ENCODE measurements at regions not wholly inside any gene's neighbourhood (a gene's known extent, or its start where the extent isn't known, plus 50 kb on each side); places are given as distances from the start of the nearest gene placed in this dataset.

DNA sequence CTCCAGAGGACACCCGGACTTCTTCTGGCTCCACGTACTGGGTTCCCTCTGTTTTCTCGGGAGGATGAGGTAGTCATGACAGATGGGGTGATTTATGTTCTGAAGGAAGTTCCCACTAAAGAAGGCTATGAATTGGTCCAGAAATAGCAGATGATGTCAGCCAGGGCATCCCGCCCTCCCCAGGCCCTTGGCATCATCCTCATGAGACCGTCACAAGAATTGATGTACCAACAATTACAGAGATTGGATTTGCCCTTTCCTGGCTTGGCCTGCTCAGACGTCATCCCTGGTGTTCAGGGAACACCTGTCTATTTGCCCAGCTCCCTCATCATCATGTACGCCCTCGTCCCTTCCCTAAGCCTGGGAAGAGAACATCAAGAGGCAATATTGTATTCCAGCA, 102.8 kb upstream of the CCL1 start:
- no peaks in the 10 kb centered on the region for H3K27me3 ChIP-seq
- in situ Hi-C loops (cut with MboI; ENCODE audit: low sequenced_read_pairs in 4 of 4) (loop anchor here in 1 of 4 donors (25.0 kb wide), 1 partner anchor 97 kb away; no protein-coding TSS in a partner anchor), intact Hi-C loops (cut with DNase I; ENCODE audit: low total_unique reads) (no loop called here)
- TF ChIP-seq, protein P1, sequence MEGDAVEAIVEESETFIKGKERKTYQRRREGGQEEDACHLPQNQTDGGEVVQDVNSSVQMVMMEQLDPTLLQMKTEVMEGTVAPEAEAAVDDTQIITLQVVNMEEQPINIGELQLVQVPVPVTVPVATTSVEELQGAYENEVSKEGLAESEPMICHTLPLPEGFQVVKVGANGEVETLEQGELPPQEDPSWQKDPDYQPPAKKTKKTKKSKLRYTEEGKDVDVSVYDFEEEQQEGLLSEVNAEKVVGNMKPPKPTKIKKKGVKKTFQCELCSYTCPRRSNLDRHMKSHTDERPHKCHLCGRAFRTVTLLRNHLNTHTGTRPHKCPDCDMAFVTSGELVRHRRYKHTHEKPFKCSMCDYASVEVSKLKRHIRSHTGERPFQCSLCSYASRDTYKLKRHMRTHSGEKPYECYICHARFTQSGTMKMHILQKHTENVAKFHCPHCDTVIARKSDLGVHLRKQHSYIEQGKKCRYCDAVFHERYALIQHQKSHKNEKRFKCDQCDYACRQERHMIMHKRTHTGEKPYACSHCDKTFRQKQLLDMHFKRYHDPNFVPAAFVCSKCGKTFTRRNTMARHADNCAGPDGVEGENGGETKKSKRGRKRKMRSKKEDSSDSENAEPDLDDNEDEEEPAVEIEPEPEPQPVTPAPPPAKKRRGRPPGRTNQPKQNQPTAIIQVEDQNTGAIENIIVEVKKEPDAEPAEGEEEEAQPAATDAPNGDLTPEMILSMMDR (IDR thresholded peaks at IDR 0.05 in 4 of 5, conservative IDR thresholded peaks at IDR 0.05 in 1 of 5): no peak
- TF ChIP-seq POLR2A (IDR thresholded peaks at IDR 0.05): no peak
- no peak for ATAC-seq
- no peaks in the 10 kb centered on the region for H3K4me1 ChIP-seq
- no peaks in the 10 kb centered on the region for H3K9me3 ChIP-seq
- H3K27ac ChIP-seq: no peak overlapping the region
- H3K4me3 ChIP-seq: no peak overlapping the region
- DNase-seq: no peak
- no peaks in the 10 kb centered on the region for H3K36me3 ChIP-seq

GRCh38 chr17:34464812-34465211, 101.8 kb upstream of the CCL1 start:
- in situ Hi-C loops (cut with MboI; ENCODE audit: low sequenced_read_pairs in 4 of 4): loop anchor here in 1 of 4 donors (25.0 kb wide), 1 partner anchor 97 kb away; no protein-coding TSS in a partner anchor
- H3K9me3 ChIP-seq: no peaks in the 10 kb centered on the region
- intact Hi-C loops (cut with DNase I; ENCODE audit: low total_unique reads): no loop called here
- H3K27me3 ChIP-seq: no peaks in the 10 kb centered on the region
- no peak overlapping the region for H3K4me3 ChIP-seq
- H3K36me3 ChIP-seq: no peaks in the 10 kb centered on the region
- TF ChIP-seq, protein P1 (IDR thresholded peaks at IDR 0.05 in 4 of 5, conservative IDR thresholded peaks at IDR 0.05 in 1 of 5): no peak
- no peak for TF ChIP-seq POLR2A (IDR thresholded peaks at IDR 0.05)
- no peaks in the 10 kb centered on the region for H3K4me1 ChIP-seq
- H3K27ac ChIP-seq: no peak overlapping the region
- DNase-seq (no peak), ATAC-seq (no peak)

DNA sequence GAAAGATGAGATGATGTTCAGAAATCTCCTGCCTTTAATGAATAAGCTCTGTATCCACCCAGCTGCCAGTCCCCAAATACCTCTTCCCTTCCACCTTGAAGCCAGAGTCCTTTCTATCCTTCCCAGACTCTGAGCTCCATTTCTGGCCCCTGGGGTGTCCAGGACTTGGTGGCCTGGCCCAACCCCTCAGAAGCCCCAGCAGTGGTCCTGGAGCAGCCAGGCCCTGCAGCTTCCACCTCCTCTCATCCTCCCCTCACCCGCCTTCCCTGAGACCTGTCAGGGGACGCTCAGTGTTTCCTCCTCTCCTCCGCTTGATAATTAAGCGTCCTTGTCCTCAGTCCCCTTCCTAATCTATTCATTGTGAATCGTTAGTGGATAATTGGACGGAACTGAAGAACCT, 95.2 kb upstream of the CCL1 start:
- intact Hi-C loops (cut with DNase I; ENCODE audit: low total_unique reads) (no loop called here), in situ Hi-C loops (cut with MboI; ENCODE audit: low sequenced_read_pairs in 4 of 4) (loop anchor here in 1 of 4 donors (25.0 kb wide), 1 partner anchor 104 kb away; no protein-coding TSS in a partner anchor)
- no peak overlapping the region for H3K27ac ChIP-seq
- ATAC-seq: no peak
- peaks cover 0 to 3% (median 0%) of the 10 kb centered on the region in 3 donors for H3K27me3 ChIP-seq
- DNase-seq: no peak
- no peaks in the 10 kb centered on the region for H3K36me3 ChIP-seq
- no peak overlapping the region for H3K4me3 ChIP-seq
- no peaks in the 10 kb centered on the region for H3K9me3 ChIP-seq
- TF ChIP-seq, protein P1 (IDR thresholded peaks at IDR 0.05 in 4 of 5, conservative IDR thresholded peaks at IDR 0.05 in 1 of 5): no peak
- TF ChIP-seq POLR2A (IDR thresholded peaks at IDR 0.05): no peak
- H3K4me1 ChIP-seq: no peaks in the 10 kb centered on the region

DNA sequence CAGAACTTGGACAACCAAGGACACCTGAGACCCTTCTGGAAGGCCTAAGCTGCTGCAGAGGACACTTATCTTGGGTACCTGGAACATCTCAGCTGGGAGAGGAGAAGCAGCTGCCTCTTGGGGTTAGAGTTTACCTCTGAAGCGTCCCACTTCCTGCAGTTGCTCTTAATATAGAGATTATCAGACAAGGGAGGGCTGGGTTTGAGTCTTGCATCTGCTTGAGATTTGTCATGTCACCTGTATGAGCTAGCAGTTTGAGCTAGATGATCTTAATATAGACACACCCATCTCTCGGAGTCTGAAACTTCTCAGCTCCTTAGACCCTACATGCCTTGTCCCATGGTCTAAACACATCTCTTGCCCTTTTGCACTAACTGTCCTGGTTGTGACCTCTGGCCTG, 93.1 kb upstream of the CCL1 start:
- peaks cover 0 to 4% (median 3%) of the 10 kb centered on the region in 3 donors for H3K27me3 ChIP-seq

More for the DNA sequence above, 93.1 kb upstream of the CCL1 start:
- H3K4me3 ChIP-seq: no peak overlapping the region
- H3K27ac ChIP-seq: no peak overlapping the region
- no peak for DNase-seq
- H3K36me3 ChIP-seq: no peaks in the 10 kb centered on the region
- H3K9me3 ChIP-seq: no peaks in the 10 kb centered on the region
- no peak for ATAC-seq
- in situ Hi-C loops (cut with MboI; ENCODE audit: low sequenced_read_pairs in 4 of 4) (loop anchor here in 1 of 4 donors (25.0 kb wide), 1 partner anchor 106 kb away; no protein-coding TSS in a partner anchor), intact Hi-C loops (cut with DNase I; ENCODE audit: low total_unique reads) (no loop called here)
- TF ChIP-seq, protein P1 (IDR thresholded peaks at IDR 0.05 in 4 of 5, conservative IDR thresholded peaks at IDR 0.05 in 1 of 5): no peak
- H3K4me1 ChIP-seq: no peaks in the 10 kb centered on the region

Measured in gastrocnemius medialis (tissue), 4 donors.